ENCODE measurements at regions not wholly inside any gene's neighbourhood (a gene's known extent, or its start where the extent isn't known, plus 50 kb on each side); places are given as distances from the start of the nearest gene placed in this dataset.
"Not testable (repeated sequence)": the region's sequence is repeated elsewhere in the genome, so short reads cannot be mapped to it uniquely, and the experiment has no call there.

DNA sequence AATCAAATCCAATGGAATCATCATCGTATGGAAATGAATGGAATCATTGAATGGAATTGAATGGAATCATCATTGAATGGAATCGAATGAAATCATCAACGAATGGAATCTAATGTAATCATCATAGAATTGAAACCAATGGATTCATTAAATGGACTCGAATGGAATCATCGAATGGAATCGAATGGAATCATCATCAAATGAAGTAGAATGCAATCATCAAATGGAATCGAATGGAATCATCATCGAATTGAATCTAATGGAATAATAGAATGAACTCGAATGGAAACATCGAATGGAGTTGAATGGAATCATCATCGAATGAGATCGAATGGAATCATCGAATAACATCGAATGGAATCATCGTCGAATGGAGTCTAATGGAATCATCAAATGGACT is 232.8 kb downstream of the SHCBP1 start:
- TF ChIP-seq, protein P1, sequence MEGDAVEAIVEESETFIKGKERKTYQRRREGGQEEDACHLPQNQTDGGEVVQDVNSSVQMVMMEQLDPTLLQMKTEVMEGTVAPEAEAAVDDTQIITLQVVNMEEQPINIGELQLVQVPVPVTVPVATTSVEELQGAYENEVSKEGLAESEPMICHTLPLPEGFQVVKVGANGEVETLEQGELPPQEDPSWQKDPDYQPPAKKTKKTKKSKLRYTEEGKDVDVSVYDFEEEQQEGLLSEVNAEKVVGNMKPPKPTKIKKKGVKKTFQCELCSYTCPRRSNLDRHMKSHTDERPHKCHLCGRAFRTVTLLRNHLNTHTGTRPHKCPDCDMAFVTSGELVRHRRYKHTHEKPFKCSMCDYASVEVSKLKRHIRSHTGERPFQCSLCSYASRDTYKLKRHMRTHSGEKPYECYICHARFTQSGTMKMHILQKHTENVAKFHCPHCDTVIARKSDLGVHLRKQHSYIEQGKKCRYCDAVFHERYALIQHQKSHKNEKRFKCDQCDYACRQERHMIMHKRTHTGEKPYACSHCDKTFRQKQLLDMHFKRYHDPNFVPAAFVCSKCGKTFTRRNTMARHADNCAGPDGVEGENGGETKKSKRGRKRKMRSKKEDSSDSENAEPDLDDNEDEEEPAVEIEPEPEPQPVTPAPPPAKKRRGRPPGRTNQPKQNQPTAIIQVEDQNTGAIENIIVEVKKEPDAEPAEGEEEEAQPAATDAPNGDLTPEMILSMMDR (IDR thresholded peaks at IDR 0.05): not testable (repeated sequence)
- not testable (repeated sequence) for TF ChIP-seq POLR2AphosphoS5 (IDR thresholded peaks at IDR 0.05)
